ENCODE measurements at regions not wholly inside any gene's neighbourhood (a gene's known extent, or its start where the extent isn't known, plus 50 kb on each side); places are given as distances from the start of the nearest gene placed in this dataset.

DNA sequence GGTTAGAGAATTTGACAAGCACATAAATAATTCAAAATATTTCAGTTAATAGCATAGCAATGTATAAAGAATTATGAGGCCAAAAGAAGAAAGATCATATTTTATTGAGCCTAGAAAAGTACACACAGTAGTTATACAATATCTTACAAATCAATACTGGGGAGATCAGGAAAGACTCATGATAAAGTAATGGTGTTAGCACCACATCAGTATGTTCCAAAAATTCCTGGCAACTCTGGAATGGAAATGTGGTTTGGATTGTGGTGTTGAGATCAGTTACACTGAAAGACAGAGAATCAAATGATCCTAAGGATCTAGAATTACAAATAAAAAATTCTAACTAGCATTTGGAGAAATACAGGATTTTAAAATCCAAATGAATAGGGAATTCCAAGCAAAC is 420.5 kb upstream of the CNTNAP2 start:
- TF ChIP-seq, protein P1, sequence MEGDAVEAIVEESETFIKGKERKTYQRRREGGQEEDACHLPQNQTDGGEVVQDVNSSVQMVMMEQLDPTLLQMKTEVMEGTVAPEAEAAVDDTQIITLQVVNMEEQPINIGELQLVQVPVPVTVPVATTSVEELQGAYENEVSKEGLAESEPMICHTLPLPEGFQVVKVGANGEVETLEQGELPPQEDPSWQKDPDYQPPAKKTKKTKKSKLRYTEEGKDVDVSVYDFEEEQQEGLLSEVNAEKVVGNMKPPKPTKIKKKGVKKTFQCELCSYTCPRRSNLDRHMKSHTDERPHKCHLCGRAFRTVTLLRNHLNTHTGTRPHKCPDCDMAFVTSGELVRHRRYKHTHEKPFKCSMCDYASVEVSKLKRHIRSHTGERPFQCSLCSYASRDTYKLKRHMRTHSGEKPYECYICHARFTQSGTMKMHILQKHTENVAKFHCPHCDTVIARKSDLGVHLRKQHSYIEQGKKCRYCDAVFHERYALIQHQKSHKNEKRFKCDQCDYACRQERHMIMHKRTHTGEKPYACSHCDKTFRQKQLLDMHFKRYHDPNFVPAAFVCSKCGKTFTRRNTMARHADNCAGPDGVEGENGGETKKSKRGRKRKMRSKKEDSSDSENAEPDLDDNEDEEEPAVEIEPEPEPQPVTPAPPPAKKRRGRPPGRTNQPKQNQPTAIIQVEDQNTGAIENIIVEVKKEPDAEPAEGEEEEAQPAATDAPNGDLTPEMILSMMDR (IDR thresholded peaks at IDR 0.05; ENCODE audit: poor library complexity): no peak
- TF ChIP-seq EZH2 (IDR thresholded peaks at IDR 0.05; ENCODE audit: borderline replicate concordance): no peak
